A549 (cell line): ENCODE measurements at regions not wholly inside any gene's neighbourhood (a gene's known extent, or its start where the extent isn't known, plus 50 kb on each side); places are given as distances from the start of the nearest gene placed in this dataset.

ENCODE experiments used
- ATAC-seq, 2 experiments: fragments of 200-7000 bp in 1 of 2; fragments of >200 bp in 1 of 2; cut with Nextera tagmentation in 1 of 2; cut with Tn5 transposase in 1 of 2; 3 replicates each; pipeline versions ENCODE4 v1.8.0 to v1.9.1; 2018 to 2020; ENCODE audit warnings: mild to moderate bottlenecking in 1 of 2, moderate library complexity in 1 of 2
- CTCF ChIA-PET: fragments of 300-600 bp; sonication (Branson Sonifier 250); formaldehyde crosslinking; extraction: SDS; loops from one replicate; lab custom pipeline; 2021; ENCODE audit warnings: antibody characterized with exemption, inconsistent platforms; lab: Yijun Ruan, JAX
- POLR2A ChIA-PET: fragments of 350-600 bp; formaldehyde crosslinking; extraction: SDS; loops from one replicate; lab custom pipeline; 2021; ENCODE audit warnings: antibody characterized with exemption, inconsistent platforms; lab: Yijun Ruan, JAX
- DNase-seq, 2 experiments: peaks; one replicate each; pipeline versions ENCODE4 v3.0.0 to v3.0.0-alpha.2; 2011 to 2016; ENCODE audit warnings: low read depth in 1 of 2, low spot score in 1 of 2
- FAIRE-seq: peaks from 2 replicates; lab custom pipeline; 2011; peaks lifted over from hg19 to GRCh38; lab: Jason Lieb, UNC
- H3K27ac ChIP-seq, 2 experiments: fragments of >200 bp; sonication (Bioruptor Twin); formaldehyde crosslinking; 3 replicates each; pipeline ENCODE4 v1.5.1; 2016 to 2017
- H3K4me1 ChIP-seq: fragments of >200 bp; sonication (Bioruptor Twin); formaldehyde crosslinking; 3 replicates; pipeline ENCODE4 v1.6.1; 2016
- H3K4me2 ChIP-seq: fragments of >200 bp; sonication (Bioruptor Twin); formaldehyde crosslinking; 3 replicates; pipeline ENCODE4 v1.6.1; 2016
- H3K4me3 ChIP-seq: fragments of >200 bp; sonication (Bioruptor Twin); formaldehyde crosslinking; 3 replicates; pipeline ENCODE4 v1.5.1; 2016
- H3K9me3 ChIP-seq: fragments of >200 bp; sonication (Bioruptor Twin); formaldehyde crosslinking; 3 replicates; pipeline ENCODE4 v1.6.1; 2016
- CBX2 ChIP-seq: fragments of 200-600 bp; sonication (generic); IDR thresholded peaks from 2 replicates; pipeline ENCODE4 v1.6.1; 2016; ENCODE audit warnings: low read depth, mild to moderate bottlenecking, borderline replicate concordance
- CEBPB ChIP-seq, 2 experiments: fragments of >200 bp in 1 of 2; sonication (Bioruptor Twin) in 1 of 2; formaldehyde crosslinking in 1 of 2; IDR thresholded peaks; 2 replicates each; pipeline ENCODE4 v1.6.1; 2012 to 2016
- FOSL2 ChIP-seq, 2 experiments: fragments of 450-650 bp in 1 of 2; fragments of >200 bp in 1 of 2; sonication (Bioruptor Twin) in 1 of 2; formaldehyde crosslinking; IDR thresholded peaks; 2 replicates each; pipeline versions ENCODE4 v1.5.0 to v1.6.1; 2016 to 2020; ENCODE audit warnings: mild to moderate bottlenecking in 1 of 2, moderate library complexity in 1 of 2
- FOXS1 ChIP-seq: fragments of 250-450 bp; sonication (Bioruptor Pico); IDR thresholded peaks from 2 replicates; pipeline ENCODE4 v1.5.0; 2020; ENCODE audit warnings: mild to moderate bottlenecking, moderate library complexity
- GATA3 ChIP-seq: IDR thresholded peaks from 2 replicates; pipeline ENCODE4 v1.6.1; 2012; ENCODE audit warnings: borderline replicate concordance
- HDAC2 ChIP-seq: fragments of 200-600 bp; sonication (generic); IDR thresholded peaks from 2 replicates; pipeline ENCODE4 v1.6.1; 2016
- HMGXB4 ChIP-seq: fragments of 250-450 bp; sonication (Bioruptor Pico); IDR thresholded peaks from 2 replicates; pipeline ENCODE4 v1.5.0; 2021; ENCODE audit warnings: mild to moderate bottlenecking, moderate library complexity, borderline replicate concordance
- HOXB5 ChIP-seq: fragments of 250-450 bp; sonication (Bioruptor Pico); IDR thresholded peaks from 2 replicates; pipeline ENCODE4 v1.5.0; 2020; ENCODE audit warnings: mild to moderate bottlenecking, moderate library complexity
- JUNB ChIP-seq: fragments of >200 bp; sonication (Bioruptor Twin); formaldehyde crosslinking; IDR thresholded peaks from 2 replicates; pipeline ENCODE4 v1.6.1; 2016
- KDM1A ChIP-seq: fragments of 200-600 bp; sonication (generic); IDR thresholded peaks from 2 replicates; pipeline ENCODE4 v1.6.1; 2016; ENCODE audit warnings: low read depth, mild to moderate bottlenecking
- MAFK ChIP-seq: fragments of 450-650 bp; IDR thresholded peaks from 2 replicates; pipeline ENCODE4 v1.6.1; 2014; ENCODE audit not compliant: partially characterized antibody
- MAZ ChIP-seq: fragments of 150-350 bp; IDR thresholded peaks from 2 replicates; pipeline ENCODE4 v1.6.1; 2014; ENCODE audit warnings: antibody characterized with exemption, low read depth, low read length, borderline replicate concordance
- NPAS2 ChIP-seq: fragments of 250-450 bp; sonication (Bioruptor Pico); IDR thresholded peaks from 2 replicates; pipeline ENCODE4 v1.8.0; 2022; ENCODE audit warnings: mild to moderate bottlenecking, moderate library complexity, borderline replicate concordance
- PHF8 ChIP-seq: fragments of 200-600 bp; sonication (generic); IDR thresholded peaks from 2 replicates; pipeline ENCODE4 v1.6.1; 2016; ENCODE audit warnings: low read depth, mild to moderate bottlenecking, antibody characterized with exemption, moderate library complexity, borderline replicate concordance
- POLR2A ChIP-seq: IDR thresholded peaks from 2 replicates; pipeline ENCODE4 v1.6.1; 2012; ENCODE audit warnings: mild to moderate bottlenecking, low read length
- RAD21 ChIP-seq, 2 experiments: fragments of >200 bp in 1 of 2; sonication (Bioruptor Twin) in 1 of 2; formaldehyde crosslinking in 1 of 2; IDR thresholded peaks in 1 of 2; conservative IDR thresholded peaks in 1 of 2; 2 replicates in 1 of 2; 3 replicates in 1 of 2; pipeline ENCODE4 v1.6.1; 2012 to 2018; ENCODE audit warnings: inconsistent platforms in 1 of 2
- RARB ChIP-seq: fragments of 250-450 bp; sonication (Bioruptor Pico); IDR thresholded peaks from 2 replicates; pipeline ENCODE4 v1.8.0; 2021; ENCODE audit warnings: mild to moderate bottlenecking, moderate library complexity
- SMC3 ChIP-seq: fragments of >200 bp; sonication (Bioruptor Twin); formaldehyde crosslinking; IDR thresholded peaks from 3 replicates; pipeline ENCODE4 v1.6.1; 2018; ENCODE audit warnings: inconsistent platforms
- ZC3H11A ChIP-seq: fragments of 450-650 bp; IDR thresholded peaks from 2 replicates; pipeline ENCODE4 v1.6.1; 2014; ENCODE audit warnings: antibody characterized with exemption, mild to moderate bottlenecking
- ZFP36 ChIP-seq: fragments of 450-650 bp; IDR thresholded peaks from 2 replicates; pipeline ENCODE4 v1.6.1; 2014; ENCODE audit warnings: borderline replicate concordance; ENCODE audit not compliant: partially characterized antibody
- ZNF302 ChIP-seq: fragments of 250-450 bp; sonication (Bioruptor Pico); IDR thresholded peaks from 2 replicates; pipeline ENCODE4 v1.9.0; 2021; ENCODE audit warnings: inconsistent platforms, mild to moderate bottlenecking, moderate library complexity
- WGBS: methylation state at CpG from one replicate; pipeline ENCODE4 v1.1.6; 2017; ENCODE audit errors: missing lambda C conversion rate; 5-methylcytosine and 5-hydroxymethylcytosine counted together
- TF ChIP-seq, protein P1 (sequence below): IDR thresholded peaks from 2 replicates; pipeline ENCODE4 v1.6.1; 2012
- TF ChIP-seq, protein P2 (sequence below): fragments of >200 bp; sonication (Bioruptor Twin); formaldehyde crosslinking; IDR thresholded peaks from 2 replicates; pipeline ENCODE4 v1.6.1; 2016

- H3K9me3 ChIP-seq, result no peaks in the 10 kb centered on the region
- POLR2A ChIA-PET, result no interaction called here
- H3K4me2 ChIP-seq, result no peak overlapping the region
- ATAC-seq (no peak), DNase-seq (no peak), FAIRE-seq (no peak)
- H3K4me3 ChIP-seq, result no peak overlapping the region
- no peak for TF ChIP-seq CBX2
- no peak for TF ChIP-seq PHF8
- TF ChIP-seq MAFK, result no peak
- no peak for TF ChIP-seq FOSL2 (IDR thresholded peaks at IDR 0.05)
- no peak for TF ChIP-seq FOSL2 (CRISPR knock-in tag; IDR thresholded peaks at IDR 0.05)
- no peak for TF ChIP-seq HOXB5
- H3K4me1 ChIP-seq, result no peaks in the 10 kb centered on the region
- CTCF ChIA-PET, result interaction anchor here (0.8 kb wide), 1 partner anchor 16 kb away, joined by 3 read pairs; no protein-coding TSS in a partner anchor
- WGBS, result 37% methylated on average over 3 of the region's 3 CpGs
- H3K27ac ChIP-seq, result no peak overlapping the region
These were observed 235.4 kb upstream of the MYO3A start for GRCh38 chr10:25698638-25699037.

GRCh38 chr10:25699631-25700030 lies 234.4 kb upstream of the MYO3A start:
- DNase-seq (no peak), FAIRE-seq (no peak), ATAC-seq (no peak)
- H3K4me1 ChIP-seq, result no peaks in the 10 kb centered on the region
- TF ChIP-seq ZC3H11A (no peak), RAD21 (conservative IDR thresholded peaks at IDR 0.05 in 1 of 2, IDR thresholded peaks at IDR 0.05 in 1 of 2) (no peak), ZFP36 (no peak), CBX2 (no peak), HMGXB4 (no peak), NPAS2 (CRISPR knock-in tag) (no peak), KDM1A (no peak), SMC3 (no peak)
- POLR2A ChIA-PET, result no interaction called here
- CTCF ChIA-PET, result interaction anchor here (0.7 to 5.1 kb wide), 5 partner anchors 8 to 185 kb away, joined by 3 to 33 read pairs (median 17); no protein-coding TSS in a partner anchor
- no peak overlapping the region for H3K4me2 ChIP-seq
- no peaks in the 10 kb centered on the region for H3K9me3 ChIP-seq
- H3K4me3 ChIP-seq, result no peak overlapping the region
- no peak overlapping the region for H3K27ac ChIP-seq
- WGBS, result 100% methylated on average over 1 of the region's 2 CpGs

GRCh38 chr10:25701652-25702051 lies 232.4 kb upstream of the MYO3A start:
- no peak for FAIRE-seq
- POLR2A ChIA-PET, result interaction anchor here (0.6 kb wide), 1 partner anchor 572 kb away, joined by 3 read pairs; no protein-coding TSS in a partner anchor
- Histone ChIP-seq H3K9me3 (no peaks in the 10 kb centered on the region), H3K4me2 (no peak overlapping the region), H3K4me3 (no peak overlapping the region), H3K4me1 (no peaks in the 10 kb centered on the region), H3K27ac (no peak overlapping the region)
- no peak for ATAC-seq
- no peak for DNase-seq
- TF ChIP-seq, protein P1, sequence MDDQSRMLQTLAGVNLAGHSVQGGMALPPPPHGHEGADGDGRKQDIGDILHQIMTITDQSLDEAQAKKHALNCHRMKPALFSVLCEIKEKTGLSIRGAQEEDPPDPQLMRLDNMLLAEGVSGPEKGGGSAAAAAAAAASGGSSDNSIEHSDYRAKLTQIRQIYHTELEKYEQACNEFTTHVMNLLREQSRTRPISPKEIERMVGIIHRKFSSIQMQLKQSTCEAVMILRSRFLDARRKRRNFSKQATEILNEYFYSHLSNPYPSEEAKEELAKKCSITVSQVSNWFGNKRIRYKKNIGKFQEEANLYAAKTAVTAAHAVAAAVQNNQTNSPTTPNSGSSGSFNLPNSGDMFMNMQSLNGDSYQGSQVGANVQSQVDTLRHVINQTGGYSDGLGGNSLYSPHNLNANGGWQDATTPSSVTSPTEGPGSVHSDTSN, result no peak
- TF ChIP-seq HDAC2 (no peak), ZC3H11A (no peak), FOSL2 (IDR thresholded peaks at IDR 0.05) (no peak), FOSL2 (CRISPR knock-in tag; IDR thresholded peaks at IDR 0.05) (no peak), RARB (CRISPR knock-in tag) (no peak), MAZ (no peak), SMC3 (no peak), FOXS1 (CRISPR knock-in tag) (no peak), PHF8 (no peak), POLR2A (no peak), JUNB (no peak), GATA3 (no peak), NPAS2 (CRISPR knock-in tag) (no peak), RAD21 (conservative IDR thresholded peaks at IDR 0.05 in 1 of 2, IDR thresholded peaks at IDR 0.05 in 1 of 2) (no peak), CEBPB (IDR thresholded peaks at IDR 0.05) (no peak), ZNF302 (CRISPR knock-in tag) (no peak)
- TF ChIP-seq, protein P2, sequence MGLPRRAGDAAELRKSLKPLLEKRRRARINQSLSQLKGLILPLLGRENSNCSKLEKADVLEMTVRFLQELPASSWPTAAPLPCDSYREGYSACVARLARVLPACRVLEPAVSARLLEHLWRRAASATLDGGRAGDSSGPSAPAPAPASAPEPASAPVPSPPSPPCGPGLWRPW, result no peak
- WGBS, result 78% methylated on average over 10 of the region's 15 CpGs
- CTCF ChIA-PET, result interaction anchor here (0.6 to 5.1 kb wide), 13 partner anchors 10 to 1477 kb away, joined by 3 to 33 read pairs (median 3); no protein-coding TSS in a partner anchor
